Lower lobe of right lung (tissue), 2 donors: ENCODE measurements at regions not wholly inside any gene's neighbourhood (a gene's known extent, or its start where the extent isn't known, plus 50 kb on each side); places are given as distances from the start of the nearest gene placed in this dataset.
A peak's percentile ranks its signal among the peaks of the same experiment; 100 is the strongest.

ENCODE experiments used
- ATAC-seq, 2 donors: fragments of 200-7000 bp; cut with Tn5 transposase; one replicate each; pipeline ENCODE4 v1.9.1; 2020 to 2022; ENCODE audit warnings: mild to moderate bottlenecking in 2 of 2, moderate library complexity in 2 of 2
- DNase-seq: peaks from one replicate; pipeline ENCODE4 v3.0.0-alpha.2; 2020
- H3K27ac ChIP-seq: fragments of 200-600 bp; one replicate; pipeline ENCODE4 v1.8.0; 2022
- H3K27me3 ChIP-seq: fragments of 200-600 bp; one replicate; pipeline ENCODE4 v1.8.0; 2022; ENCODE audit warnings: low read depth
- H3K36me3 ChIP-seq: fragments of 200-600 bp; one replicate; pipeline ENCODE4 v1.8.0; 2022; ENCODE audit warnings: mild to moderate bottlenecking
- H3K4me1 ChIP-seq: fragments of 200-600 bp; one replicate; pipeline ENCODE4 v1.8.0; 2022
- H3K4me3 ChIP-seq: fragments of 200-600 bp; one replicate; pipeline ENCODE4 v1.8.0; 2022; ENCODE audit warnings: mild to moderate bottlenecking
- H3K9me3 ChIP-seq: fragments of 200-600 bp; one replicate; pipeline ENCODE4 v1.8.0; 2022
- CTCF ChIP-seq: fragments of 200-600 bp; IDR thresholded peaks from one replicate; pipeline ENCODE4 v1.8.0; 2022; ENCODE audit warnings: antibody characterized with exemption, mild to moderate bottlenecking
- intact Hi-C: fragments of 100-400 bp; cut with DNase I; formaldehyde crosslinking; loops from one replicate; pipeline ENCODE4 v1.11.0; 2022
- donor health status: DM: no; HTN: yes; CAD: no; lungs with severe emphysema.

DNA sequence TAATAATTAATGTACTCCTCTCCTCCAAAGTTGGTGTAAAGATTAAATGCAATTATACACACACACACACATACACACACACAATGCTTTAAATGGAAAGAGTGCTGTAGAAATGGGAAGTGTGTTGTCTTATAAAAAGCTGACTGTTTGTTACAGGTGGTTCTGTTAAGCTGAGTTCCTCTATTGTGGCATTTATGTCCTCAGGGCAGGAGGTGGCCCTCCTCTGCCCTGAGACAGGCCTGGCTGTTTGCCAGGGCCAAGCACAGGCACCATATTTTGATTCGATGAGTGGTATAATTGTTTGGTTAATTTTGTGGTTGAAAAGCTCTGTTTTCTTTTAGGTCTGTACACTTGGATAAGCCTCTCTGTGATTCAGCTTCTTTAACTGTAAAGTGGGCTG is 573.9 kb downstream of the KIF4B start:
- H3K4me3 ChIP-seq = no peak overlapping the region
- no peaks in the 10 kb centered on the region for H3K9me3 ChIP-seq
- no peaks in the 10 kb centered on the region for H3K36me3 ChIP-seq
- intact Hi-C loops = no loop called here
- no peak for TF ChIP-seq CTCF
- no peaks in the 10 kb centered on the region for H3K27me3 ChIP-seq
- ATAC-seq = no peak
- no peaks in the 10 kb centered on the region for H3K4me1 ChIP-seq
- DNase-seq = no peak
- H3K27ac ChIP-seq = no peak overlapping the region

DNA sequence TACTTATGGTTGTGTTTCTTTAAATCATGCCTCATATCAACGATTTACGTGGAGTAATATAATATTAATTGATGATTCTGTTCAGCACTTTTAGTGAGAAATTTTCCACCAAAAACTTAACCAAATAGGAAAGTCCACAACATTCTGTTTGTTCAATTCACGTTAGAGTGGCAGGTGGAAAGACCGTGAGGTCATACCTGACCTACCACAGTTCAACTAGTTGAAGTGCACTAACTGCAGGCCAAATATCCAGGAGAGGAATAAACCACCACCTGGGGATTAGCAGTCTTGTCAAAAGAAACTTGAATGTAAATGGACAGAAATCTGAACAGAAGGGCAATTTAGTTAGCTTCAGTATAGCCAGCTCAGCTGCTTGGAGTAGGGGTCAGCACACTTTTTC is 577.7 kb downstream of the KIF4B start:
- H3K9me3 ChIP-seq = no peaks in the 10 kb centered on the region
- H3K36me3 ChIP-seq = no peaks in the 10 kb centered on the region
- no peaks in the 10 kb centered on the region for H3K4me1 ChIP-seq
- H3K27ac ChIP-seq = no peak overlapping the region
- no peaks in the 10 kb centered on the region for H3K27me3 ChIP-seq
- DNase-seq = no peak
- intact Hi-C loops = no loop called here
- no peak for ATAC-seq
- no peak overlapping the region for H3K4me3 ChIP-seq
- no peak for TF ChIP-seq CTCF

- Histone ChIP-seq H3K4me1 (no peaks in the 10 kb centered on the region), H3K27me3 (no peaks in the 10 kb centered on the region), H3K27ac (no peak overlapping the region), H3K36me3 (no peaks in the 10 kb centered on the region), H3K9me3 (no peaks in the 10 kb centered on the region), H3K4me3 (no peak overlapping the region)
- no peak for TF ChIP-seq CTCF
- intact Hi-C loops = no loop called here
- no peak for DNase-seq
- no peak for ATAC-seq
Observed at GRCh38 chr5:155594270-155594669, 580.7 kb downstream of the KIF4B start.

DNA sequence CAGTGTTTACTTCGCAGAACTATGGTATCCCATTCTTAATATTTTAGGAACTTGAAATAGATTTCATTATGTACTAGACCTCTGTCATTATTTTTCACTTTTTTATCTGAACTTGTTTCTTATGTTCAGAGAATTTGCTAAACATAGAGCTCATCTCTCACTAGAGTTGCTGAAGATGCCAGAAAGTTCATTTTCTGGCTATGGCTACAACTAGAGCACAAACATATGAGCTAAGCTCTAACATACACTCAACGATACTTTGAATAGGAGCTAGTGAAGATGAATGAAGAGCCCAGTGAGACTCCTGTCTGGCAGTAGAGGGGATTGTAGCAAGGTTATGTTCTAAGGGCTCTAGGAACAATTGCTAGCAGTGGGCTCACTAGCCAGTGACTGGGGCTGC is 582.2 kb downstream of the KIF4B start:
- no peak for TF ChIP-seq CTCF
- no peaks in the 10 kb centered on the region for H3K36me3 ChIP-seq
- no peaks in the 10 kb centered on the region for H3K4me1 ChIP-seq
- H3K4me3 ChIP-seq = no peak overlapping the region
- no peak overlapping the region for H3K27ac ChIP-seq
- H3K27me3 ChIP-seq = no peaks in the 10 kb centered on the region
- DNase-seq (no peak), ATAC-seq (no peak)
- H3K9me3 ChIP-seq = no peaks in the 10 kb centered on the region
- intact Hi-C loops = no loop called here

- ATAC-seq (no peak), DNase-seq (no peak)
- Histone ChIP-seq H3K27me3 (no peaks in the 10 kb centered on the region), H3K36me3 (no peaks in the 10 kb centered on the region), H3K4me3 (no peak overlapping the region), H3K9me3 (no peaks in the 10 kb centered on the region), H3K4me1 (no peaks in the 10 kb centered on the region), H3K27ac (no peak overlapping the region)
- intact Hi-C loops = no loop called here
- no peak for TF ChIP-seq CTCF
Observed at GRCh38 chr5:155598552-155598951, 585.0 kb downstream of the KIF4B start.

- Histone ChIP-seq H3K27ac (no peak overlapping the region), H3K4me3 (no peak overlapping the region), H3K4me1 (no peaks in the 10 kb centered on the region), H3K27me3 (no peaks in the 10 kb centered on the region), H3K9me3 (no peaks in the 10 kb centered on the region), H3K36me3 (no peaks in the 10 kb centered on the region)
- no peak for TF ChIP-seq CTCF
- peak; percentile 48 to 77 for ATAC-seq
- intact Hi-C loops = no loop called here
- no peak for DNase-seq
Observed at GRCh38 chr5:155605920-155606319, 592.4 kb downstream of the KIF4B start.
